Astrocyte (in vitro differentiated cells and primary cell): ENCODE measurements at regions not wholly inside any gene's neighbourhood (a gene's known extent, or its start where the extent isn't known, plus 50 kb on each side); places are given as distances from the start of the nearest gene placed in this dataset.
"Not testable (repeated sequence)": the region's sequence is repeated elsewhere in the genome, so short reads cannot be mapped to it uniquely, and the experiment has no call there.

Experiments used
- CTCF ChIP-seq: IDR thresholded peaks from 2 replicates; pipeline ENCODE4 v1.5.1; 2011; ENCODE audit warnings: low read depth, mild to moderate bottlenecking, inconsistent platforms, low read length, moderate library complexity; ENCODE audit not compliant: insufficient read depth
- EZH2 ChIP-seq: IDR thresholded peaks from 2 replicates; pipeline ENCODE4 v1.6.1; 2012; ENCODE audit warnings: mild to moderate bottlenecking, low read length, inconsistent platforms; ENCODE audit not compliant: insufficient read depth

DNA sequence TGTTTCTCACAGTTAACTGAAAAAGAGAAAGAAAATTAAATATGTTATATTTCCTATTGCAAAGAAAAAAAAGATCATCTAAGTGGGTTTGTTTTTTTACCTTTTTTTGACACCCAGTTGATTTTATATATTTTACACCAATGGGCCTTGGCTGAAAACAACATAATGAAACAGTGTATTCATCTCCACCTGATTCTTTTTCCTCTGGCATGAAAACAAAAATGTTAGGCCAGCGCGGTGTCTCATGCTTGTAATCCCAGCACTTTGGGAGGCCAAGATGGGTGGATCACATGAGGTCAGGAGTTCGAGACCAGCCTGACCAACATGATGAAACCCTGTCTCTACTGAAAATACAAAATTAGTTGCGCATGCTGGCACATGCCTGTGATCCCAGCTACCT is 69.3 kb upstream of the TMEM170B start:
- TF ChIP-seq CTCF, EZH2: not testable (repeated sequence)
